Gastroesophageal sphincter (tissue), 4 donors: ENCODE measurements at regions not wholly inside any gene's neighbourhood (a gene's known extent, or its start where the extent isn't known, plus 50 kb on each side); places are given as distances from the start of the nearest gene placed in this dataset.

Experiments used
- ATAC-seq: fragments of 150-250 bp; one replicate; pipeline ENCODE4 v1.9.1; 2016; ENCODE audit warnings: mild to moderate bottlenecking, moderate library complexity
- H3K27ac ChIP-seq, 4 donors: fragments of 200-600 bp; sonication (generic) in 3 of 4; 1 replicate in 3 of 4; 2 replicates in 1 of 4; pipeline ENCODE4 v1.5.1; 2016 to 2019
- H3K27me3 ChIP-seq: fragments of 200-600 bp; sonication (generic); one replicate; pipeline ENCODE4 v1.5.1; 2019
- H3K36me3 ChIP-seq, 2 donors: fragments of 200-600 bp; sonication (generic); one replicate each; pipeline ENCODE4 v1.5.1; 2019; ENCODE audit warnings: control low read depth in 1 of 2
- H3K4me1 ChIP-seq, 3 donors: fragments of 200-600 bp; sonication (generic); 1 replicate in 2 of 3; 2 replicates in 1 of 3; pipeline ENCODE4 v1.5.1; 2016 to 2019; ENCODE audit warnings: control low read depth in 2 of 3
- H3K4me3 ChIP-seq, 2 donors: fragments of 200-600 bp; sonication (generic); one replicate each; pipeline ENCODE4 v1.5.1; 2019; ENCODE audit warnings: mild to moderate bottlenecking in 1 of 2, moderate library complexity in 1 of 2
- H3K9me3 ChIP-seq, 3 donors: fragments of 200-600 bp; sonication (generic); one replicate each; pipeline ENCODE4 v1.5.1; 2017 to 2019; ENCODE audit warnings: control low read depth in 2 of 3
- EP300 ChIP-seq: sonication (generic); formaldehyde crosslinking; IDR thresholded peaks from one replicate; pipeline ENCODE4 v1.6.1; 2017; ENCODE audit warnings: antibody characterized with exemption, mild to moderate bottlenecking
- POLR2A ChIP-seq, 2 donors: fragments of 450-650 bp; IDR thresholded peaks; one replicate each; pipeline ENCODE4 v1.6.1; 2017; ENCODE audit warnings: antibody characterized with exemption in 2 of 2, mild to moderate bottlenecking in 2 of 2, moderate library complexity in 1 of 2
- POLR2AphosphoS5 ChIP-seq: sonication (generic); formaldehyde crosslinking; IDR thresholded peaks from one replicate; pipeline ENCODE4 v1.6.1; 2017; ENCODE audit warnings: antibody characterized with exemption
- WGBS, 2 donors: methylation state at CpG; one replicate each; pipeline ENCODE4 v1.1.5; 2018; ENCODE audit warnings: low coverage in 1 of 2; 5-methylcytosine and 5-hydroxymethylcytosine counted together
- TF ChIP-seq, protein P1 (sequence below), 4 experiments: fragments of 200-600 bp in 2 of 4; fragments of 450-650 bp in 2 of 4; sonication (generic) in 1 of 4; IDR thresholded peaks; one replicate each; pipeline ENCODE4 v1.5.1; 2017 to 2019; ENCODE audit warnings: antibody characterized with exemption in 4 of 4, mild to moderate bottlenecking in 2 of 4, moderate library complexity in 2 of 4

DNA sequence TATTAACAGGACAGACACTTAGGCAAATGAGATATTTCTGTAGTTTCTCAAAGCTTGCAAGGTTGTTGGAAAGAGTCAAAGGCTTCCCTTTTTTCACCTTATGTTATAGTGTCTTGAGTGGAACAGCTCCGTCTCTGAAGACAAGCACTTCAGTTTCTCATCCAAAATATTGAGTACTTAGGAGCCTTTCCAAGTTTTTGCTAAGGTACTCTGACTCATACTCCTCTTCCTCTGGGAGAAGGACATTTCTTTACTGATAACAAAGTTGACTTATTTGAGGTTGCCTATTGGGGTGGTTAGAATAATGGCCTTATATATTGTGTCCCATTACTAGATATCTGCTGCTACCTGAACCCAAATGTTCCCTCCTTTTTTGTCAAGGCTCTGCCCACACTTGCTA, 869.6 kb downstream of the MAT2B start:
- no peak for ATAC-seq
- Histone ChIP-seq H3K36me3 (no peaks in the 10 kb centered on the region), H3K4me1 (no peaks in the 10 kb centered on the region), H3K4me3 (no peak overlapping the region), H3K27ac (no peak overlapping the region), H3K9me3 (peaks cover 0 to 5% (median 0%) of the 10 kb centered on the region in 3 donors), H3K27me3 (no peaks in the 10 kb centered on the region)
- WGBS, 2 donors = 36 to 40% methylated on average over 1 of the region's 1 CpG
- TF ChIP-seq EP300 = no peak
- TF ChIP-seq POLR2A (IDR thresholded peaks at IDR 0.05) = no peak
- TF ChIP-seq, protein P1, sequence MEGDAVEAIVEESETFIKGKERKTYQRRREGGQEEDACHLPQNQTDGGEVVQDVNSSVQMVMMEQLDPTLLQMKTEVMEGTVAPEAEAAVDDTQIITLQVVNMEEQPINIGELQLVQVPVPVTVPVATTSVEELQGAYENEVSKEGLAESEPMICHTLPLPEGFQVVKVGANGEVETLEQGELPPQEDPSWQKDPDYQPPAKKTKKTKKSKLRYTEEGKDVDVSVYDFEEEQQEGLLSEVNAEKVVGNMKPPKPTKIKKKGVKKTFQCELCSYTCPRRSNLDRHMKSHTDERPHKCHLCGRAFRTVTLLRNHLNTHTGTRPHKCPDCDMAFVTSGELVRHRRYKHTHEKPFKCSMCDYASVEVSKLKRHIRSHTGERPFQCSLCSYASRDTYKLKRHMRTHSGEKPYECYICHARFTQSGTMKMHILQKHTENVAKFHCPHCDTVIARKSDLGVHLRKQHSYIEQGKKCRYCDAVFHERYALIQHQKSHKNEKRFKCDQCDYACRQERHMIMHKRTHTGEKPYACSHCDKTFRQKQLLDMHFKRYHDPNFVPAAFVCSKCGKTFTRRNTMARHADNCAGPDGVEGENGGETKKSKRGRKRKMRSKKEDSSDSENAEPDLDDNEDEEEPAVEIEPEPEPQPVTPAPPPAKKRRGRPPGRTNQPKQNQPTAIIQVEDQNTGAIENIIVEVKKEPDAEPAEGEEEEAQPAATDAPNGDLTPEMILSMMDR (IDR thresholded peaks at IDR 0.05) = no peak
- TF ChIP-seq POLR2AphosphoS5 = no peak

DNA sequence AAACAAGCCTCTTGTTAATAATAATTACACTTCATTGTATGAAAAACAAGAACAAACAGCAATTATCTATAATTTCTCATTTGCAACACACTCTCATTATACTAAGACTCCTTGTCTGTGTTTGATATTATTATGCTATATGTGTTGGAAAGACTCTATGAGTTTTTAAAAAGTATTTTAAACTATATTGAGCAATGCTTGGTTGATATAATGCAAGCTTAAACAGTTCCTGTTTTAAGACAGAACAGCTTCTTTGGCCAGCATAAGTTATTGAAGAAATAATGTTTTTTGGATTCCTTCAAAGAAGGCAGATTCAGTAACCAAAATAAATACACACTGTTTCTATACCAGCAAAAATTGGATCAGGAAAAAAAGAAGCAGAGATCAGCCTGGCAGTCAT, 871.4 kb downstream of the MAT2B start:
- Histone ChIP-seq H3K27ac (no peak overlapping the region), H3K4me3 (no peak overlapping the region), H3K27me3 (no peaks in the 10 kb centered on the region), H3K9me3 (peaks cover 0 to 5% (median 0%) of the 10 kb centered on the region in 3 donors), H3K4me1 (no peaks in the 10 kb centered on the region), H3K36me3 (no peaks in the 10 kb centered on the region)
- no peak for ATAC-seq
- TF ChIP-seq, protein P1 (IDR thresholded peaks at IDR 0.05) = no peak
- TF ChIP-seq EP300 (no peak), POLR2AphosphoS5 (no peak), POLR2A (IDR thresholded peaks at IDR 0.05) (no peak)

- Histone ChIP-seq H3K4me3 (no peak overlapping the region), H3K27ac (no peak overlapping the region), H3K36me3 (no peaks in the 10 kb centered on the region), H3K4me1 (no peaks in the 10 kb centered on the region), H3K27me3 (no peaks in the 10 kb centered on the region), H3K9me3 (peaks cover 0 to 5% (median 0%) of the 10 kb centered on the region in 3 donors)
- TF ChIP-seq POLR2AphosphoS5 (no peak), EP300 (no peak), POLR2A (IDR thresholded peaks at IDR 0.05) (no peak)
- TF ChIP-seq, protein P1 (IDR thresholded peaks at IDR 0.05) = no peak
- no peak for ATAC-seq
These were observed 872.3 kb downstream of the MAT2B start for GRCh38 chr5:164377746-164378145.

GRCh38 chr5:164383662-164384061, 878.2 kb downstream of the MAT2B start:
- WGBS, 2 donors = 61 to 77% methylated on average over 2 of the region's 2 CpGs
- Histone ChIP-seq H3K27me3 (no peaks in the 10 kb centered on the region), H3K4me3 (no peak overlapping the region), H3K9me3 (peaks cover 0 to 17% (median 0%) of the 10 kb centered on the region in 3 donors), H3K36me3 (no peaks in the 10 kb centered on the region), H3K27ac (no peak overlapping the region), H3K4me1 (no peaks in the 10 kb centered on the region)
- no peak for TF ChIP-seq EP300
- TF ChIP-seq, protein P1 (IDR thresholded peaks at IDR 0.05) = no peak
- TF ChIP-seq POLR2AphosphoS5 = no peak
- TF ChIP-seq POLR2A (IDR thresholded peaks at IDR 0.05) = no peak
- no peak for ATAC-seq

GRCh38 chr5:164392531-164392930, 887.1 kb downstream of the MAT2B start:
- TF ChIP-seq, protein P1 (IDR thresholded peaks at IDR 0.05) = no peak
- no peak for TF ChIP-seq POLR2AphosphoS5
- no peak for TF ChIP-seq EP300
- no peak for TF ChIP-seq POLR2A (IDR thresholded peaks at IDR 0.05)
- H3K4me3 ChIP-seq = no peak overlapping the region
- H3K27ac ChIP-seq = no peak overlapping the region
- no peak for ATAC-seq
- no peaks in the 10 kb centered on the region for H3K27me3 ChIP-seq
- H3K4me1 ChIP-seq = no peaks in the 10 kb centered on the region
- no peaks in the 10 kb centered on the region for H3K9me3 ChIP-seq
- H3K36me3 ChIP-seq = no peaks in the 10 kb centered on the region
